OCI-LY1 (cell line): ENCODE measurements at regions not wholly inside any gene's neighbourhood (a gene's known extent, or its start where the extent isn't known, plus 50 kb on each side); places are given as distances from the start of the nearest gene placed in this dataset.

Source experiments
- EZH2 ChIP-seq: fragments of 200-600 bp; sonication (generic), shearing (Covaris generic); IDR thresholded peaks from 2 replicates; pipeline ENCODE4 v1.8.0; 2017; ENCODE audit warnings: borderline replicate concordance, mixed run types, mild to moderate bottlenecking, antibody characterized with exemption, low read length, moderate library complexity, mixed read lengths
- TF ChIP-seq, protein P1 (sequence below): fragments of 200-600 bp; sonication (generic), shearing (Covaris generic); IDR thresholded peaks from 2 replicates; pipeline ENCODE4 v1.5.1; 2017; ENCODE audit warnings: mild to moderate bottlenecking, antibody characterized with exemption, low read length, moderate library complexity, mixed read lengths

DNA sequence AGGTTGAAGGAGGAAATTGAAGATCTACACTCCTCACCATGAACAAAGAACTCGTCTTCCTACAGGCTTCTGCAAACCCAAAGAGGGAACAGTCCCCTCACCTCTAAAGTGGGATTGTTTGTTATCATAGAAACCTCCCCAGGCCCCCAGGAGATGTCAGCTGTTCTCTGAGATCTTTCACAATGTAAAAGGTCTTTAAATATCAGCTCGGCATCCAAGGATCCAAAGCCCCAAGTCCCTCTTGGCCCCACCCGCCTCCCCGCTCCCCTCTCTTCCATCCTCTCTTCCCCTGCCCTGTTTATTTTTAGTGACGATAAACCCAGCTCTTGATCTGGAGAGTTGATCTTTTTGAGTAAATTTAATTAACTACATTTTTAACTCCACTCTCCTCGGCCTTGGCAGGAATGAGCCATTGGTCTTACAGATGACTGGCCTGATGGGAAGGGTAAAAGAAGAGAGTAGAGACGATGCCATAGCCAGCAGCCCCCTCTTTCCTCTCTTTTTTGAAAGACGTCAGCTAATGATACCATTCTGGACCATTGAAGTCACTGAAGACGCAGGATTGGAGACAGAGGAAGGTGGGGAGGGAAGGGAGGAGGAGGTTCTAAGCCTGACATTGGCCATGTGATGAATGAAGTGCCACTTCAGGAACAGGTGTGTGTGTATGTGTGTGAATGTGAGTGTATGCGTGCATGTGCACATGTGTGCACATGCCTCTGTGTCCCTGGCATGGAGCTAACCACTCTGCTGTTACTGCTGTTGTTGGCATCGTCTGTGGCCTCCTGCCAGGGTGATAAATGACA lies 521.8 kb downstream of the NTRK3 start:
- TF ChIP-seq, protein P1, sequence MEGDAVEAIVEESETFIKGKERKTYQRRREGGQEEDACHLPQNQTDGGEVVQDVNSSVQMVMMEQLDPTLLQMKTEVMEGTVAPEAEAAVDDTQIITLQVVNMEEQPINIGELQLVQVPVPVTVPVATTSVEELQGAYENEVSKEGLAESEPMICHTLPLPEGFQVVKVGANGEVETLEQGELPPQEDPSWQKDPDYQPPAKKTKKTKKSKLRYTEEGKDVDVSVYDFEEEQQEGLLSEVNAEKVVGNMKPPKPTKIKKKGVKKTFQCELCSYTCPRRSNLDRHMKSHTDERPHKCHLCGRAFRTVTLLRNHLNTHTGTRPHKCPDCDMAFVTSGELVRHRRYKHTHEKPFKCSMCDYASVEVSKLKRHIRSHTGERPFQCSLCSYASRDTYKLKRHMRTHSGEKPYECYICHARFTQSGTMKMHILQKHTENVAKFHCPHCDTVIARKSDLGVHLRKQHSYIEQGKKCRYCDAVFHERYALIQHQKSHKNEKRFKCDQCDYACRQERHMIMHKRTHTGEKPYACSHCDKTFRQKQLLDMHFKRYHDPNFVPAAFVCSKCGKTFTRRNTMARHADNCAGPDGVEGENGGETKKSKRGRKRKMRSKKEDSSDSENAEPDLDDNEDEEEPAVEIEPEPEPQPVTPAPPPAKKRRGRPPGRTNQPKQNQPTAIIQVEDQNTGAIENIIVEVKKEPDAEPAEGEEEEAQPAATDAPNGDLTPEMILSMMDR, result no peak
- TF ChIP-seq EZH2, result no peak
